HUES48 (cell line): ENCODE measurements at regions not wholly inside any gene's neighbourhood (a gene's known extent, or its start where the extent isn't known, plus 50 kb on each side); places are given as distances from the start of the nearest gene placed in this dataset.
"Not testable (repeated sequence)": the region's sequence is repeated elsewhere in the genome, so short reads cannot be mapped to it uniquely, and the experiment has no call there.

Source experiments
- H3K27ac ChIP-seq: one replicate; pipeline ENCODE4 v1.7.0; 2013; ENCODE audit warnings: low read depth, low read length, inconsistent platforms
- H3K27me3 ChIP-seq: 2 replicates; pipeline ENCODE4 v1.6.1; 2013; ENCODE audit warnings: mild to moderate bottlenecking, low read length; ENCODE audit not compliant: control insufficient read depth, insufficient read depth
- H3K36me3 ChIP-seq: 2 replicates; pipeline ENCODE4 v1.6.1; 2013; ENCODE audit warnings: low read length; ENCODE audit not compliant: control insufficient read depth, insufficient read depth
- H3K4me1 ChIP-seq: 2 replicates; pipeline ENCODE4 v1.6.1; 2013; ENCODE audit warnings: mild to moderate bottlenecking, low read length; ENCODE audit not compliant: control insufficient read depth, insufficient read depth
- H3K4me3 ChIP-seq: 2 replicates; pipeline ENCODE4 v1.5.1; 2013; ENCODE audit warnings: mild to moderate bottlenecking, low read depth, low read length
- H3K9ac ChIP-seq: 2 replicates; pipeline ENCODE4 v1.6.1; 2013; ENCODE audit warnings: mild to moderate bottlenecking, low read depth, low read length, moderate library complexity
- H3K9me3 ChIP-seq: 2 replicates; pipeline ENCODE4 v1.6.1; 2013; ENCODE audit warnings: low read length; ENCODE audit not compliant: control insufficient read depth, insufficient read depth

DNA sequence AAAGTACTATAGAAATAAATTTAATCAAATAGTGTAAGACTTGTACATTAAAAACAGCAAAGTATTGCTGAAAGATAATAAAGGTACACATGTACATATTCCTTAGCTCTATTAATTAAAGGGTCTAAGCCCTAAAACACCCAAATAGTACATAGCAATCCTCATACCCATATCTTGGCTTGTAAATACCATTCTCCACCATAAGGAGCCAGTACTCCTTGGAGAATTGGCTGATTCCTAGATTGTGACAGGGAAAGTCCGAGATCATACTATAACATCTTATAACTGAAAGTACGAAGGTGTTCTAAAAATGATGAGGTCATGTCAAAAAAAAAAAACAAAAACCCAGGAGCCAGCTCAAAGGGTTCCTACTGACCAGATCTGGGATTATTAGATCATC is 614.6 kb downstream of the SUCLG1 start:
- H3K4me1 ChIP-seq: no peaks in the 10 kb centered on the region
- no peaks in the 10 kb centered on the region for H3K36me3 ChIP-seq
- no peaks in the 10 kb centered on the region for H3K9me3 ChIP-seq
- no peaks in the 10 kb centered on the region for H3K27me3 ChIP-seq
- no peak overlapping the region for H3K9ac ChIP-seq
- H3K4me3 ChIP-seq: no peak overlapping the region
- no peak overlapping the region for H3K27ac ChIP-seq

GRCh38 chr2:83842421-83842820 is 616.7 kb downstream of the SUCLG1 start:
- no peaks in the 10 kb centered on the region for H3K27me3 ChIP-seq
- H3K4me3 ChIP-seq: no peak overlapping the region
- no peak overlapping the region for H3K9ac ChIP-seq
- H3K9me3 ChIP-seq: no peaks in the 10 kb centered on the region
- H3K4me1 ChIP-seq: no peaks in the 10 kb centered on the region
- no peaks in the 10 kb centered on the region for H3K36me3 ChIP-seq
- H3K27ac ChIP-seq: no peak overlapping the region

- Histone ChIP-seq H3K27ac (no peak overlapping the region), H3K9me3 (no peaks in the 10 kb centered on the region), H3K9ac (no peak overlapping the region), H3K4me1 (no peaks in the 10 kb centered on the region), H3K36me3 (no peaks in the 10 kb centered on the region), H3K27me3 (no peaks in the 10 kb centered on the region), H3K4me3 (no peak overlapping the region)
Observed at GRCh38 chr2:83837823-83838222, 621.3 kb downstream of the SUCLG1 start.

GRCh38 chr2:83827618-83828017 is 631.5 kb downstream of the SUCLG1 start:
- Histone ChIP-seq H3K9ac (no peak overlapping the region), H3K4me1 (0 out of 2 replicates have a peak, but pooled peaks cover 4% of the 10 kb centered on the region), H3K27me3 (no peaks in the 10 kb centered on the region), H3K36me3 (no peaks in the 10 kb centered on the region), H3K4me3 (no peak overlapping the region), H3K9me3 (no peaks in the 10 kb centered on the region), H3K27ac (no peak overlapping the region)

GRCh38 chr2:83826577-83826976 is 632.5 kb downstream of the SUCLG1 start:
- H3K9ac ChIP-seq: no peak overlapping the region
- H3K36me3 ChIP-seq: no peaks in the 10 kb centered on the region
- H3K27ac ChIP-seq: no peak overlapping the region
- H3K4me1 ChIP-seq: 0 out of 2 replicates have a peak, but pooled peaks cover 4% of the 10 kb centered on the region
- H3K4me3 ChIP-seq: no peak overlapping the region
- no peaks in the 10 kb centered on the region for H3K9me3 ChIP-seq
- H3K27me3 ChIP-seq: no peaks in the 10 kb centered on the region

- H3K36me3 ChIP-seq: no peaks in the 10 kb centered on the region
- H3K4me1 ChIP-seq: 0 out of 2 replicates have a peak, but pooled peaks cover 4% of the 10 kb centered on the region
- no peak overlapping the region for H3K9ac ChIP-seq
- no peak overlapping the region for H3K4me3 ChIP-seq
- no peaks in the 10 kb centered on the region for H3K9me3 ChIP-seq
- no peaks in the 10 kb centered on the region for H3K27me3 ChIP-seq
- no peak overlapping the region for H3K27ac ChIP-seq
Observed at GRCh38 chr2:83823229-83823628, 635.9 kb downstream of the SUCLG1 start.

- Histone ChIP-seq H3K36me3 (no peaks in the 10 kb centered on the region), H3K27me3 (no peaks in the 10 kb centered on the region), H3K27ac (no peak overlapping the region), H3K4me1 (no peaks in the 10 kb centered on the region), H3K9ac (no peak overlapping the region), H3K9me3 (no peaks in the 10 kb centered on the region), H3K4me3 (no peak overlapping the region)
Observed at GRCh38 chr2:83817511-83817910, 641.6 kb downstream of the SUCLG1 start.

DNA sequence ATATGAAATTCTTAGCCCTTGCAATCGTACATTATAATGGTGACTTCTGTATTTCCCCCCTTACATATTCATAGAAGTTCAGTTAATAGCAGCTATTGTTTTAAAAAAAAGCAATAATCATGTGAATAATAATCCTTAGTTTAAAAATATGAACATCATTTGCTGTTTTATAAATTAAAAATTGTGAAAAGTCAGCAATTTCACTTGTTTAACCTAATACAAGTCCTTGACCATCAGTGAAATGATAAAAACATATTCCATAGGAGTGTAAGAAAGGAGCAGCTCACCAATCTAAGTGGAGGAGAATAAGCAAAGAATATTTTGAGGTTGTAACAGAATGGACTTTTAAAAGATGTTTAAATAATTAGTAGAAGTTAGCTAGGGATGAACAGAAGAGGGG is 650.2 kb downstream of the SUCLG1 start:
- no peaks in the 10 kb centered on the region for H3K36me3 ChIP-seq
- H3K9ac ChIP-seq: no peak overlapping the region
- H3K9me3 ChIP-seq: no peaks in the 10 kb centered on the region
- no peaks in the 10 kb centered on the region for H3K27me3 ChIP-seq
- H3K4me3 ChIP-seq: no peak overlapping the region
- no peak overlapping the region for H3K27ac ChIP-seq
- H3K4me1 ChIP-seq: no peaks in the 10 kb centered on the region

- H3K9ac ChIP-seq: no peak overlapping the region
- H3K27ac ChIP-seq: no peak overlapping the region
- no peaks in the 10 kb centered on the region for H3K27me3 ChIP-seq
- no peaks in the 10 kb centered on the region for H3K36me3 ChIP-seq
- H3K9me3 ChIP-seq: no peaks in the 10 kb centered on the region
- H3K4me1 ChIP-seq: no peaks in the 10 kb centered on the region
- H3K4me3 ChIP-seq: no peak overlapping the region
Observed at GRCh38 chr2:83802604-83803003, 656.5 kb downstream of the SUCLG1 start.

GRCh38 chr2:83795777-83796176 is 663.3 kb downstream of the SUCLG1 start:
- Histone ChIP-seq H3K9me3 (peaks cover 4% of the 10 kb centered on the region; the same call in 1 of the 2 replicates), H3K4me3 (no peak overlapping the region), H3K4me1 (no peaks in the 10 kb centered on the region), H3K27me3 (no peaks in the 10 kb centered on the region), H3K27ac (no peak overlapping the region), H3K36me3 (no peaks in the 10 kb centered on the region), H3K9ac (no peak overlapping the region)

- not testable (repeated sequence) for H3K27me3 ChIP-seq, H3K4me3 ChIP-seq, H3K36me3 ChIP-seq, H3K9ac ChIP-seq, H3K27ac ChIP-seq, H3K9me3 ChIP-seq
- H3K4me1 ChIP-seq: peaks cover 14% of the 10 kb centered on the region
Observed at GRCh38 chr2:83790467-83790866, 668.6 kb downstream of the SUCLG1 start.

DNA sequence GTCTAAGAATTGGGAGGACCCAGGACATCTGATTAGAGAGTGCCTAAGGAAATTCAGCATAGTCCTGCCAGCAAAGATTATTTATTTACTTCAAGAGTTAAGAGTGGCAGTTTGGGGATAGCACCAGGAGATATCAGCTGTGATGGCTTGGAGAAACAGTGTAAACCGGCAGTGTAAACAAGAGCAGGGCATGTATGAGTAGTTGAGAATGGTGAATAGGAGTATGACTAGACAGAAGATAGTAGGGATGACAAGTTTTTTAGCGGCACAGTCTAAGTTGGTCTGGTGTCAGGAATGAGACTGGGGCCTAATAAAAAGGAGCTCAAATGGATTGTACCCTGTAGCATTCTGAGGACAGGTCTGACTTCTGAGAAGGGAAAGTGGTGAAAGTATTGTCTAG is 669.4 kb downstream of the SUCLG1 start:
- H3K27ac ChIP-seq, H3K9me3 ChIP-seq, H3K9ac ChIP-seq, H3K27me3 ChIP-seq, H3K36me3 ChIP-seq, H3K4me3 ChIP-seq: not testable (repeated sequence)
- peaks cover 14% of the 10 kb centered on the region for H3K4me1 ChIP-seq
